ENCODE measurements at regions not wholly inside any gene's neighbourhood (a gene's known extent, or its start where the extent isn't known, plus 50 kb on each side); places are given as distances from the start of the nearest gene placed in this dataset.
"Not testable (repeated sequence)": the region's sequence is repeated elsewhere in the genome, so short reads cannot be mapped to it uniquely, and the experiment has no call there.

DNA sequence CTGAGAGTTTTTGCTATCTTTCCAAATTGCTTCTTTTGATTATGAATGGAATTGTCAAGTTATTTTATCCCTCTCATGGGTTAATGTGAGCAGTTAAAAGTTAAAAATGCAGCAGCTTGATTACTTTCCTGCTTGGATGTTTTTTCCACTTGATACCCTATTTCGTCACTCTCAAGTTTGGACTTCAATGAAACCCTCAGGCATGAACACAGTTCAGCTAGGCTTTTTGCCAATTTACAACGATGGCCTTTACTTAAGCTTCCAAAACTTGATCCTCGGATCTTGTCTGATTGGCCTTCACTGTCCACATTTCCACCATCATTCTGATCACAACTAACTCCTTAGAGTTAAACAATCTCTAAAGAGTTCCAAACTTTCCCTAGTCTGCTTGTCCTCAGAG lies 752.4 kb upstream of the PRMT6 start:
- no peak for DNase-seq

DNA sequence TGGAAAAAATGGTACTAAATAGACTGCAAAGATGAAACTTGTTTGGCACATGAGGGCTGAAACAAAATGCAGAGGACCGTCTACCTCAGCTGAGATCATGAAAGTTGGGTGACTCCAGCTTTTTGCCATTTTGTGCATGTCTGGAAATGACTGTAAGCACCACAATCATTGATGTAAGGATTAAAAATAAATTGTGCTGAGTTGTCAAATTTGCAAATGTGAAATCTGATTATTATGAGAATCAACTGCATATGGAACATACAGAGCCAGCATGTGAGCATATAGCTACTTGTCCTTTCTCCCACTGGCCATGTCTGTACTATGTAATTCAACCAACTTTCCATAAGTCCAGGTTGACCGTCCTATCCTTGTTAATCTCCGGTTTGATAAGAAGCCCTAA lies 736.9 kb upstream of the PRMT6 start:
- DNase-seq: no peak

DNA sequence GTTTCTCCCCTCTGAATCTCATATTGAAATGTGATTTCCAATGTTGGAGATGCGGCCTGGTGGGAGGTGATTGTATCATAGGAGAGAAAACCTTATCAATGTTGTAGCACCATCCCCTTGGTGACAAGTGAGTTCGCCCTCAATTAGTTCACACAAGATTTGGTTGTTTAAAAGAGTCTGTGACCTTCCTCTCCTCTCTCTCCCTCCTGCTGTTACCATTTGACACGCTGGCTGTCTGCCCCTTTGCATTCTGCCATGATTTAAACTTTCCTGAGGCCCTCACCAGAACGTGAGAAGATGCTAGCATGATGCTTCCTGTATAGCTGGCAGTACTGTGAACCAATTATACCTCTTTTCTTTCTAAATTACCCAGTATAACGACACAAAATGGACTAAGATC lies 730.9 kb upstream of the PRMT6 start:
- DNase-seq: no peak

DNA sequence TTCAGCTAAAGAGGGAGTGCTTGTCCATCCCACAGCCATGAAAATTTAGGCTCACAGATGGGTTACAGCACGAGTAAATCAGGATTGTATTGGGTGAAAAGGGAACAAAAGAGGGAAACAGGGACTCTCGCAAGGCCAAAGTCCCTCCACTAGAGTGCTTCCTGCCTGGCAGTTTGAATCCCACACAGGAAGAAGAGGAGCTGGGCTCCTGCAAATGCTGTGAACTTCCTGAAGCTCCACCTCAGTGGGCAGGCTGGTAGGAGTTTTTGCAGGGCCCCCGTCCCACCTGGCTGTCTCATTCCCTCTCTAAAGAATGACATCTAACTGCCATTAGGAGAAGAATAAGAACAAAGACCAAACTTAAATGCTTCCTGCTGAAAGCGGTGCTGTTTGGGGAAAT lies 712.0 kb upstream of the PRMT6 start:
- DNase-seq: no peak

DNA sequence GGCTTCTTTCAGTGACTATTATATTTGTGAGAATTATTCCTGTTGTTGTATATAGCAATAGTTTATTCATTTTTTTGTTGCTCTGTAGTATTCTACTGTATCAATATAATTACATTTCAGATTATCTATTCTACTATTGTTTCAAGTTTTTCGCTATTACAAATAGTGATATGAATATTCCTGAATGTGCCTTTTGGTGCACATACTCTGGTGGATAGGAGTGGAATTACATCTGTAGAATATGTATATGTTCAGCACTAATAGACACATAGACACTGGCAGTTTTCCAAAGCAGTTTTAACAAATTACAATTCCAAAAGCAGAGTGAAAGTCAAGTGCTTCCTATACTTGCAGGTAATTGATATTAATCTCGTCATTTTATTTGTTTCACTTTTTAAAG lies 696.2 kb upstream of the PRMT6 start:
- no peak for DNase-seq

DNA sequence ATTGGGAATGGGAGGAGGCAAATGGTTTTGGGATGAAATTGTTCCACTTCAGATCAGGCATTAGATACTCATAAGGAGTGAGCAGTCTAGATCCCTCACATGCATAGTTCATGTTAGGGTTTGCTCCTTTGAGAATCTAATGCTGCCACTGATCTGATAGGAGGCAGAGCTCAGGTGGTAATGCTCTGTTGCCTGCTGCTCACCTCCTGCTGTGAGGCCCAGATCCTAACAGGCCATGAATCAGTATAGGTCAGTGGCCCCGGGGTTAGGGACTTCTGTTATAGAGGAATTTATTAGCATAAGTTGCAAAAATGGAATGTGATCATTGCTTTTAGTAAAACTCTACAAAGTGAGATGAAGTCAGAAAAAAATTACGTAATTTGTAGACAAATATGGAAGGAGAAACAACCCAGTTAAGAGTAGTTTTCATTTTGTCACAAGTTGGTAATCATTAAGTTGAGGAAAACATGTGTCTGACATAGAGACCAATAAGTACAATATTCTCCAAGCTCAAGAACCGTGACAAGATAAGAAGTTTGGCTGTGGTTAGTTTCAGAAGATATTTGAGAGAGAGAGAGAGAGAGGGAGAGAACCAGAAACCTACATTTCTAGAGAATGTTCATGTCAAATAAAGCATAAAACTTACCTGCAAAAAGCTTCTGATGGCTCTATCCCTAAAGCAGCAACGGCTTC lies 689.7 kb upstream of the PRMT6 start:
- no peak for DNase-seq

DNA sequence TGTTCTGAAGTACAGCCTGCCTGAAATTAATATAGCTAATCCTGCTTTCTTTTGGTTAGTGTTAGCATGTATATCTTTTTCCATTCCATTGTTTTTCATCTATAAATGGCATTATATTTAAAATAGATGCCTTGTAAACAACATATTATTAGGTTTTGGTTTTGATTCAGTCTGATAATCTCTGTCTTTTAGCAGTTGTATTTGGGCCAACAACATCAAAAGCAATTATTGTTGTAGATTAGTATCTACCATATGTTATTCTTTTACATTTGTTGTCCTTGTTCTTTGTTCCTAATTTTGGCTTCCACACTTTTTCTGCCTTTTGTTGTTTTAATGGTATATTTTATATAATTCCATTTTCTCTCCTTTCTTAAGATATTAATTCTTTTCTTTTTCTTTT lies 678.2 kb upstream of the PRMT6 start:
- DNase-seq: no peak

DNA sequence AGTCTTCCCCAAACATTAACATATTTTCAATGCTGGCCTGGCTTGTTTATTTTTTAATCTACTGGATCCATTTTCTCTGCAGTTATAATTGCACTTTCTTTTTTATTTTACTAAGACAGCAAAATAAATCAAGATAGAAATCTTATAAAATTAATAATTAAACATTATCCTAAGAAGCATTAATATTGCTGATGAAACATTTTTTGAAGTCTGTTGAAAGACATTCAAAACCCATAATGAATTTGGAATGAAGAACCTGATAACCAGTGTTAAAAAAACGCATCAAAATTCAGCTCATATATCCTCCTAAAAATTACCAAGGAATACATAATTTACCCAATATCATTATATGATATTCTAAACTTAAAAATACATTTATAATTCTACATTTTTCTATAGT lies 675.7 kb upstream of the PRMT6 start:
- no peak for DNase-seq

DNA sequence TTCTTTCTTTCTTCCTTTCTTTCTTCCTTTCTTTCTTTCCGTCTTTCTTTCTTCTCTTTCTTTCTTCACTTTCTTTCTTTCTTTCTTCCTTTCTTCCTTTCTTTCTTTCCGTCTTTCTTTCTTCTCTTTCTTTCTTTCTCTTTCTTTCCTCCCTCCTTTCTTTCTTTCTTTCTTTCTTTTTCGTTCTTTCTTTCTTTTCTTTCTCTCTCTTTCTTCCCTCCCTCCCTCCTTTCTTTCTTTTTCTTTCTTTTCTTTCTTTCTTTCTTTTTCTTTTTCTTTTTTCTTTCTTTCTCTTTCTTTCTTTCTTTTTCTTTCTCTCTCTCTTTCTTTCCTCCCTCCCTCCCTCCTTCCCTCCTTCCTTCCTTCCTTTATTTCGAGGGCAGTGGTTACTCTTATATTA lies 667.3 kb upstream of the PRMT6 start:
- not testable (repeated sequence) for DNase-seq

DNA sequence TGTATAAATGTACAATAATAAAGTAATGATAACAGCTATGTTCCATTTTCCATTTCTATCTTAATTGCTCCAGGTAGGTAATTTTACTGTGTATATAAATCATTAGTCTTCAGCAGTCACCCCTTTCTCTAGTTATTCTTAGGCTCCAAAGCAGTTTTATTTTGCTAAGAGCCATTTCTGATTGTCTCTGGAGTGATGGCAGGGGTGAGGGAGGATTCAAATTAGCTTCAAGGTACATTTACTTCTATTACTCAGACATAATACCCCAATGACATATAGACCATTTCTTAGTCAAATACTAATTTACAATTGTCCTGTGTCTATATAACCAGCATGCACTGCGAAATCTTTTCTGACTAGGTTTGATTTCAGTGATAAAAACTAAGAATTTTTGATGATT lies 663.4 kb upstream of the PRMT6 start:
- no peak for DNase-seq

DNA sequence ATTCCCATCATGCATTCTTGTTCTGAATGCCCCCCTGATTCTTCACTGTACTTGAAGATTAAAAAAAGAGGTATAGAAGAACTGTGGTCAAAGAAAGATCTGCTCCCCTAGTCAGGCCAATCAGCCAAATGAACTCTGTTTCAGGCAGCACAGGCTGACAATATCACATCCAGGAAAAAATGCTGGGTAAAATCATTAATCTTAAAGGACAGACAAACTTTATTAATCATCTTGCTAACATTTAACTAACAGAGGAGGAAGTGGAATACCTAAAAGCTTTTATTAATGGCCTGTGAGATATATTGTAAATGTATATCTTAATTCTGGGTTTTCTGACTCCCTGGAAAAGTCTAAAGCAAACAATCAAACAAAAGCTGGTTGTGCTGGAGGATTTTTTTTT lies 660.5 kb upstream of the PRMT6 start:
- DNase-seq: no peak

DNA sequence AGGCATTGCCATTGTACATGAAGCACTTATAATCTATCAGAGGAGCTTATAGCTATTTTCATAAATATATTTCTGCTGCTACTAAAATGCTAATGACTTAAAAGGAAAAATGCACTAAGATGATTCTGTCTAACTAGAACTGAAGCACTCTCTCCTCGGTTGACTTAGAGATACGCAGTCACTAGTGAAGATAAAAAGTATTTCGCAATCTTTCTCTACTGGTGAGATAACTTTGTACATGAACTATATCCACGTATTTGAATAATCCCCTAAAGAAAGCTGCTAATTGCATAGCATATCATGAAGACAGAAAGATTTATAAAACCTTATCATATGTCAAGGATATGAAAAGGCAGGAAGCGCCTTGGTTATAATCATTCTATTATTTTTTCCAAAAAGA lies 658.1 kb upstream of the PRMT6 start:
- DNase-seq: no peak

DNA sequence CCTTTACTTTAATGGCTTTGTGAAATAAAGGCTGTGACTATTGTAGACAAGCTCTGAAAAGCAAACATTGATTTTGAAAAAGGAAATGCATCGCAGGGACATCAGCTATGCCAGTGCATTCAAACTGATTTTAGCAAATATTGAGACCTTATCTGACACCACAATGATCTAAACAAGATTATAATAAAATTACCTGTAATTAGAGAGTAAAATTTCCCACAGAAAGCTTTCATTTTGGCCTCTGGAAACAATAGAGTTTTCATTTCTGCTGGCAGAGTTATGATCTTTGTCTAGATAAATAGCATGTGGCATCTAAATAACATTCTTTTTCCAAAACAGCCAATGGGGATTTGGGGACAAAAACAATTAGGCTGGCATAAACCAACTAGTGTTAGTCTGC lies 650.4 kb upstream of the PRMT6 start:
- DNase-seq: no peak

DNA sequence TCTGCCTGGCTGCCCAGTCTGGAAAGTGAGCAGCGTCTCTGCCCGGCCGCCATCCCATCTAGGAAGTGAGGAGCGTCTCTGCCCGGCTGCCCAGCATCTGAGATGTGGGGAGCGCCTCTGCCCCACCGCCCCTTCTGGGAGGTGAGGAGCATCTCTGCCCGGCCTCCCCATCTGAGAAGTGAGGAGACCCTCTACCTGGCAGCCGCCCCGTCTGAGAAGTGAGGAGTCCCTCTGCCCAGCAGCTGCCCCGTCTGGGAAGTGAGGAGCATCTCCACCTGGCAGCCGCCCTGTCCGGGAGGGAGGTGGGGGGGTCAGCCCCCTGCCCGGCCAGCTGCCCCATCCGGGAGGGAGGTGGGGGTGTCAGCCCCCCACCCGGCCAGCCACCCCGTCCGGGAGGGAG lies 644.2 kb upstream of the PRMT6 start:
- DNase-seq: not testable (repeated sequence)

DNA sequence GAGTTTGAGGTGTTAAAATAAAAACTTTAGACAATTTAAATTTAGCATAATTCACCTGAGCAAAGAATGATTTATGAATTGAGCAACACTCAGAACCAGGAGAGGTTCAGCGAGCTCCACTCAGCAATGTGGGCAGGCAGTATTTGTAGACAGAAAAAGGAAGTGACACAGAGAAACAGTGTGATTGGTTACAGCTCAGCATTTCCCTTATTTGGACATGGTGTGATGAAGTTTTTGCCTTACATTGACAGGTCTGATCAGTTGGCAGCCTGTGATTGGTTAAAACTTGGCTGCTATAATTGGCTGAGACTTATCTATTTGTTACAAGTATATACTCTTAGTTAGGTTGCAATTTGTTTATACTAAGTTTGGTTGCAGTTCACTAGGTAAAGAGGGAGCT lies 621.2 kb upstream of the PRMT6 start:
- DNase-seq: no peak

DNA sequence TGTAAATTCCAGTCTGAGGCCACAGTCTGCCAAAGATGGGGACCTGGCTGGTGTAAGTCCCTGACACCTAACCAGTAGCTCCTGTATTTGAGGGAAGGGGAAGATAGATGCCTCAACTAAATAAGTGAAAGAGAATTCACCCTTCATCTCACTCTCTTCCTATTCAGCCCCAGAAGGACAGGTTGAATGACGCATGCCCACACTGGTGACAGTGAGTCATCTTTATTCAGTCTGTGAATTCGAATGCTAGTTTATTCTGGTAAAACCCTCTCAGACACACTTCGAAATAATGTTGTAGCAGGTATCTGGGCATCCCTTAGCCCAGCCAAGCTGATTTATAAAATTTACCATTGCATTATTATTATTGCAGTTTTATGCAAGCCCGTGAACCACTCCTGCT lies 617.0 kb upstream of the PRMT6 start:
- DNase-seq: no peak

DNA sequence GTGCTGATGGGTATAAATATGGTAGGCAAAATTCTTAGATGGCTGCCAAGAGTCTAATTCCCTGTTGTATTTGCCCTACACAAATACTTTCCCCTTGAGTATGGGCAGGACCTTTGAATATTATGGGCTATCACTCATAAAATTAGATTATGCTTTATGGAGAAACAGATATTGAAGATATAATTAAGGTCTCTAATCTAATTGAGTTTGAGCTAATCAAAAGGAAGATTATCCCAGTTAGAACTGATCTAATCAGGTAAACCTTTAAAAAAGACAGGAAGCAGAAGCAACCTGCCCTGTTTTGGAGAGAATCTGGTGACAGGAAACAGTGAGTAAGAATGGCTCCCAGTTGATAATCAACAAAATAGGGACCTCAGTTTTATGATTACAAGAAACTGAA lies 609.0 kb upstream of the PRMT6 start:
- DNase-seq: no peak

DNA sequence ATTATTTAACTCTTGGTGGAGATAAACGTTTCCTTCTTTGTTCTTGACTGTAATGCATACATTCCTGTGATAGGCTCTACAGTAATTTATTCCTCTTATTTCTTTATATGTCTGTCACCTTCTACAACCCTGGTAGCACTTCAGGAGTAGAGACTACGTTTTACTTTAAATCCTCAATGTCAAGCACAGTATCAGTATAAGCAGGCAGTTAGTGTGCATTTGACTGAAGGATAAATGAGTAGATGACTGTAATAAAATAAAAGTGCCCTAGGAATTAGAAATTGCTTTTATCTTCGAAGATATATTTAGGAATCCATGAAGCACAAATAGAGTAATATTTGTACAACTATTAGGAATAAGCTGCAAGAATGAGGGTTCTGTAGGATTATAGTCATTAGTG lies 599.6 kb upstream of the PRMT6 start:
- DNase-seq: no peak

DNA sequence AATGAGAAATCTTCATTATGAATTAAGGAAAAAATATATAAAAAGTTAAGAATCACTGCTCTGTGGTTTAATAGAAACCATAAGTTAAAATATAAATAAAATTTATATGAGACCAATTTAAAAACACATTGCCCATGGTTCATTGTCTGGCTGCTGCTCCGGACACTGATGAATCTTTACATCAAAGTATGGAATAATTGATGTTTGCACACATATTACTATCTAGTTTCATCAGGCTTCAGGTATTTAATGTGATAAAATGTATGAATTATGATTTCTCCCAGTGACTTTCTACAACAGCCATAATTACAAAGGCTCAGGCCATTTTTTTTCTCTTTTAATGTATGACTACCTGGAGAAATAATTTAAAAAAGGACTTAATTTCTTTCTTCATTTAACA lies 599.1 kb upstream of the PRMT6 start:
- DNase-seq: no peak

DNA sequence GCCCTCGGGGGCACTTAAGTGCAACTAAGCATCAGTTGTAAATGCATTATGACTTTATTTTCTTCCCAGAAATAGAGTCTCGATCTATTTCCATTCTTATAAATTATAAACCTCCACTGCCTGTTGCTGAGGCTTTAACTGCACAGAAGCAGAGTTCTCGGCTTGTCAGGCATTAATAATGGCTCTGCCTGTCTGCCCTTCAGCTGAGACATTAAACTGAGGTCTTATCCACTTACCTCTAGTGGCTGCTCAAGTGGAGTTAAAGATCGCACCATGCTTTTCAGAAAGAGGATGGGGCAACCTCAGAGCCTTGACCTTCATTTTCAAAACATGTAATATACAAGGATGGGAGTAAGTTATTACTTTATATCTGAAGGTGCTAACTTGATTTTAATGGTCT lies 597.6 kb upstream of the PRMT6 start:
- no peak for DNase-seq

DNA sequence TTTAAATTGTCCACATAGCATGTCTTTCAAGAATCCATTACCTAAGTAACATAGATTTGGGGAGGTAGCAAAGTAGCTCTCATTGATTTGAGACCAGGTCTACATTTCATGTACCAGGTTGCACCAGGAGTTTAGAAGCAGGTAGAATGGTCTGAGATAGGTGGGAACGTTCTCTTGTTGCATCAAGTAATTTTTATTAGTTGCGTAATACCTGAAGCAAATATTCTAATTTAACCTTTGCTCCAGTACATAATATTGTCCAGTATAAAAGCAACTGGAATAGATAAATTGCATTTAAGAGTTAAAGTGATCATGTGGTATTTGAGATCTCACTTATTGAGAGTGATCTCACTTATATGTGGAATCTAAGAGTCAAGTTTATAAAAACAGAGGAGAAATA lies 597.1 kb upstream of the PRMT6 start:
- no peak for DNase-seq

DNA sequence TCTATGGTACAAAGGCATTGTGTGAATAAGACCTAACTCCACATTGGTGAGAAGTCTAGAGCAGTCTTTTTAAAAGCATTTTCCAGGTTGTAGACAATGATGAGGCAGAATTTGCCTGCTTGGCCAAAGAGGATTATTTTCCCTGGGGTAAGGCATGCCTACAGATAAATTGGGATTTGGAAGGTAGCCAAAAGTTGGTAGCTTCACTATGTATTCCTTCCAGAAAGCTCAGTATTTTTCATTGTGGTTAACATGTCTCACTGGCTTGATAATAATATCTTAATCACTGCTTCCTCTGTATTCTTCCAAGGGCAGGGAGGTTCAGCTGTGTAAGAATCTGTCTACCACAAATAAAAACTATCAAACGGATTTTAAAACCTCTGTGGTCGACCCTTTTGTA lies 590.8 kb upstream of the PRMT6 start:
- DNase-seq: no peak

DNA sequence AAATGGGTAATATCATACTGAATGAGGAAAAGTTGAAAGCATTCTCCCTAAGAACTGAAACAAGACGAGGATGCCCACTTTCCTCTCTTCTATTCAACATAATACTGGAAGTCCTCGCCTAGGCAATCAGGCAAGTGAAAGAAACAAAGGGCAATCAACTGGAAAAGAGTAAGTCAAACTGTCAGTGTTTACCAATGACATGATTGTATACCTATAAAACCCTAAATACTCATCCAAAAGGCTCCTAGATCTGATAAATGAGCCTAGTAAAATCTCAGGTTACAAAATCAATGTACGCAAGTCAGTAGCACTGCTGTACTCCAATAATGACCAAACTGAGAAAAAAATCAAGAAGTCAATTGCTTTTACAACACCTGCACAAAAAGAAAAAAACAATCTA lies 575.8 kb upstream of the PRMT6 start:
- DNase-seq: no peak

DNA sequence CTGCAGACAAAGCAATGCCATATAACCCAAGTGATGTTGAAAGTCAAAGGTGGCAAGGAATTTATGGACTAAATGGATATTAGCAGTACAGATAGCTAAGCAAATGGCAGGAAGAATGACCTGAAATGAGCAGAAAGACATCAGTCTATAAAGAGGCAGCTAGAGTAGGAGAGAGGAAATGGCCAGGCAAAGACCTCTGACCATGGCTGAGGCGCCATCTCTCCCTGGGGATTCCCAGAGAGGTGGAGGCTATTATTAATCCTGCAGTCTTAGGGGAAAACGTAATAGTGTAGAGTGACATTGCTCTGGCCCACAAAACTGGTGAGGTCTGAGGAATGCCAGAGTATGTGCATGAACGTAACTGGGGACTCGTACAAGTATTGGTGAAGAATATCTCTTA lies 563.6 kb upstream of the PRMT6 start:
- no peak for DNase-seq

DNA sequence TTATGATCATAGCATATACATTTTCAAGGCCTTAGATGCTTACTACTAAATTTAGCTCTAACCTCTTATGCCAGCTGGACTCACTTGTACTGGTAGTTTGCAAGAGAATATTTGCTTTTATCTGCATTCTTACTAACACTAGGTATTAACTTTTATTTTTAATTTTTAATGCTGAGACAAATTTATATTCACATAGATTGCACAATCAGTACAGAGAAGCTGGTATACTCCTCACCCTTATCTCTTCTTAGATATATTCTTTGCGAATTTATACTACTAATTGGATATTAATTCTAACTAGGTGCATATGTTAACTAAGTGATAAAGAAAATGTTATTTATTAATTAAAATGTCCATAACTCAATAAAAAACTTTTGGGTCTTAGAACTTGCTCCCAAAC lies 561.8 kb upstream of the PRMT6 start:
- no peak for DNase-seq

DNA sequence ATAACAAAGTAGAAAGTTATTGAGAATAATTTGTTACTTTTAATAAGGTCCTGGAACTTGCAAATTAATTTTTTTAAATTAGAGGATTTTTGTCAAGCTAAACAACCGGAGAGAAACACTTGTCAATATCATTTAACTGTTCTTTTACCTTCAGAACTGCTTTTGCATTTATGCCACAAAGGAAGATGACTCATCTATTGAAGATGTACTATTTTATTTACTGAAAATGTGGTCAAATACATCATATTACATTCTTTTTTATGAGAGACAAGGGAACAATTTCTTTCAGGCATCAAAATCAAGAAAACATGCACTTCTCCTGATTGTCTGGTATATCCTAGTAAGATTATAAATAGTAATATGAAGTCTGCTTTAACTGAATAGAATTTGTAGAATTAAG lies 558.2 kb upstream of the PRMT6 start:
- no peak for DNase-seq
